ENCODE measurements at regions not wholly inside any gene's neighbourhood (a gene's known extent, or its start where the extent isn't known, plus 50 kb on each side); places are given as distances from the start of the nearest gene placed in this dataset.

DNA sequence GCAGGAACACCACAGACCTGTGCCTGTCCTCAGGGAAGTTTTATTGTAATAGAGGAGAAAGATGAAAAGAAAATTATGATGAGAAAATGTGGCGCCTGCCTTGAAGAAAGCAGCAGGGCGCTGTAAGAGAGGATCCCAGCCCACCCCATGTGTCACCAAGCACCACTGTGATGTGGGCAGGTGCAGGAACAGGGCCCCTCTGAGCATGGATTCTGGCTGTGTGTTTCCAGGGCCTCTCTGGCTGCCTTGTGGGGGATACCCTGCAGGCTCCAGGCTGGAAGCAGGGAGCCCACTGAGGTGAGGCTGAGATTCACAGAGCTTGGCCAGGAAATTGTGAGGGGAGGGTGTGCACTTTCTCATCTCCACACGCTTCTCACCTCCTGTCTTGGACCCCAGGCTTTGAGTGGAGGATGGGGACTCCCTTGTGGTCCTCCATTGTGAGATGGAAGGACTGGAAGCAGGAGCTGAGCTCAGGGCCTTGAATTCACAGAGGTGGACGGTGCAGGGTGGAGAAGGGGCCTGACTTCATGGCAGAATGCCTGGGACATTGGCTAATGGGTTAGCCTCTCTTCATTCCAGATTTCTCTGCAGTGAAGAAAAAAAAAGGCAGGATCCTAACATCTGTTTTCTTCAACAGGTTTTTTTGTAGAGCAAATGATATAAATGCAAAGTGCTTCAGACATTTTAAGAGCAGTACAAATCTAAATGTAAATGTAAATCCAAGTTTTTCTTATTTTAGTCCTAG lies 246.6 kb upstream of the B3GAT1 start:
- peak; percentile 41 for DNase-seq

DNA sequence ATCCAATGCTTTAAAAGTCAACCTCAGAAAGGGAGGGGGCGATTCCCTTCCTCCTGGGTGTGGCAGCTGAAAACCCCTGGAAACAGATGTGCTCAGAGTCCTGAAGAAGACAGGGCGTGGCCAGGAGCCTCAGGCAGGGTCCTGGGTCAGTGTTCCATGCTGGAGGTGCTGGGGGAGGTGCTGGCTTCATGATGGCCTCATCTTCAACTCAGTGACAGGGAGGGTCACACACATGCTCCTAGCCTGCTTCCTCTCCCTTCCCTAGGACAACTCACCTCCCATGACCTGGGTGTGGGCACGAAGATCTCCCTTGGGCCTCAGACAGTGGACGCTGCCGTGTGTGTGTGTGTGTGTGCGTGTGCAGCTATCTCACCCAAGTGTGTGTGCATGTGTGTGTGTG lies 245.6 kb upstream of the B3GAT1 start:
- no peak for DNase-seq

DNA sequence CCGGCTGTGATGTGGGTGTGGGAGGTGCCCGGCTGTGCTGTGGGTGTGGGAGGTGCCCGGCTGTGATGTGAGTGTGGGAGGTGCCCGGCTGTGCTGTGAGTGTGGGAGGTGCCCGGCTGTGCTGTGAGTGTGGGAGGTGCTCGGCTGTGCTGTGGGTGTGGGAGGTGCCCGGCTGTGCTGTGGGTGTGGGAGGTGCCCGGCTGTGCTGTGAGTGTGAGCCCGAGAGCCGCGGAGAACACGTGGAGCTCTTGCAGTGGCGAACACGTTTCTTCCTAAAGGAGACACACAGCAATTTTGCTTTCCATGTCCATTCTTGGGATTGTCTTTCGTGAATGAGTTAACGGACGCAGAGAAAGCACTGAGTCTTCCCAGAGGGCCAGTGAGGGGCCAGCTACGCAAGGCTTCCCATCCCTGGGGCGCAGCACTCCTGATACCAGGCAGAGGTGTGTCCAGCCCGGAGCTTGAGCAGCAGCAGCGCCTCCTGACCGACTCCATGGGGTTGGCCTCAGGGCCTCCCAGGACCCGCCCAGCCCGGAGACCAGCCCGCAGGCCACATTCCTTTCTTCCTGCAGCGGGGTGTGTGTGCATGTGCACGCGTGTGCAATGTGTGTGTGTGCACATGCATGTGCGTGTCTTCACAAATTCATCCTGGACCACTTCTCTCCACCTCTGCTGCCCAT lies 245.0 kb upstream of the B3GAT1 start:
- DNase-seq: peak; percentile 33

- DNase-seq: peak; percentile 35
These were observed 244.2 kb upstream of the B3GAT1 start for GRCh38 chr11:134656086-134656840.

GRCh38 chr11:134655189-134655989 lies 243.3 kb upstream of the B3GAT1 start:
- DNase-seq: peak; percentile 42

- peak; percentile 30 for DNase-seq
These were observed 242.3 kb upstream of the B3GAT1 start for GRCh38 chr11:134654161-134654915.

GRCh38 chr11:134652586-134653255 lies 240.7 kb upstream of the B3GAT1 start:
- peak; percentile 3 for DNase-seq

DNA sequence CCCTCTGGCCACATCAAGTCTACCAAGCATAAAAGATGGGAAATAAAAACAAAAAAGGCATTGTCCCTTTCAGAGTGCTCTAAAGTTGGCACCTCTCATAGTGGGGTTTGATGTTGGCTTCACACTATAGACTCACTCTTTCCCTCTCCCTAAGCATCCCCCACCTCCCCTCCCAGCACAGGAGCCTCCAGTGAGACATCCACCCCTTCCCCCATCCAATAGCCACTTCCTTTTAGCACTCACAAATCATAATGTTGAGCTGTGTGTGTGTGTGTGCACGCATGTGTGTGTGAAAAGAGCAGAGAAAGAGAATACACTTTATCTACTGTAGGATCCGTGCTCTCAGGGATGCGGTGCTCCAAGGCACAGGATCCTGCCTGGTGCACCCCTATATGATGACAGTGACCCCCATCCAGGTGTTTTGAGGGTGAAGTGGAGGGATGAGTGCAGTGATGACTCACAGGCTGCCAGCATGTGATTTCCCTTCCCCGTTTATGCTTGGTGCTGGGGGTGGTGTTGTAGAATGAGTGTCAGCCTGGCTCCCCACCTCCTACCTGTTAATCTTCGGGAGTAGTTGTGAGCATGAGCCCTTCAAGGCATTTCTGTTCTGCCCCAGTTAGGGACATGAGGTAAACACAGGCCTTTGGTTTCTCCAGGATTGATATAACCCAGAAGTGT lies 235.2 kb upstream of the B3GAT1 start:
- peak; percentile 6 for DNase-seq

GRCh38 chr11:134646561-134646960 lies 234.5 kb upstream of the B3GAT1 start:
- no peak for DNase-seq

DNA sequence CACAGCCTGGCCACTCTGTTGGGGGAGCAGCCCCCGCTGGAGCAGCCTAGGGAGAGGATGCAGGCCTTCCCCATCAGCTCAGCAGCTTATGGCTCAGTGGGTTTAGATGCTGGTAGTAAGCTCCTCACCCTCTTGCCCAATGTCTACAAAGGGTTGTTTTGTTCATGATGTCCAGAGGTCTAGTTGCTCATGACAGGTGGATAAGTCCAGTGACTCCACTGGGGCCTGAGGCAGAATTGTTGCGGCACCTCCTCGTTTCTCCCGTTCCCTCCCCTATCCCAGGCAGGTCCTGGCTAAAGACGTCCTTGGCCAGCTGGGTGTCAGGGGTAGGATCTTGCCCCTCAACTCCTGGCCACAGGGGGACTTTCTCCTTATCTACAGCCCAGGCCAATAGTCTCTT lies 233.5 kb upstream of the B3GAT1 start:
- no peak for DNase-seq

GRCh38 chr11:134644476-134645456 lies 232.7 kb upstream of the B3GAT1 start:
- no peak for DNase-seq

DNA sequence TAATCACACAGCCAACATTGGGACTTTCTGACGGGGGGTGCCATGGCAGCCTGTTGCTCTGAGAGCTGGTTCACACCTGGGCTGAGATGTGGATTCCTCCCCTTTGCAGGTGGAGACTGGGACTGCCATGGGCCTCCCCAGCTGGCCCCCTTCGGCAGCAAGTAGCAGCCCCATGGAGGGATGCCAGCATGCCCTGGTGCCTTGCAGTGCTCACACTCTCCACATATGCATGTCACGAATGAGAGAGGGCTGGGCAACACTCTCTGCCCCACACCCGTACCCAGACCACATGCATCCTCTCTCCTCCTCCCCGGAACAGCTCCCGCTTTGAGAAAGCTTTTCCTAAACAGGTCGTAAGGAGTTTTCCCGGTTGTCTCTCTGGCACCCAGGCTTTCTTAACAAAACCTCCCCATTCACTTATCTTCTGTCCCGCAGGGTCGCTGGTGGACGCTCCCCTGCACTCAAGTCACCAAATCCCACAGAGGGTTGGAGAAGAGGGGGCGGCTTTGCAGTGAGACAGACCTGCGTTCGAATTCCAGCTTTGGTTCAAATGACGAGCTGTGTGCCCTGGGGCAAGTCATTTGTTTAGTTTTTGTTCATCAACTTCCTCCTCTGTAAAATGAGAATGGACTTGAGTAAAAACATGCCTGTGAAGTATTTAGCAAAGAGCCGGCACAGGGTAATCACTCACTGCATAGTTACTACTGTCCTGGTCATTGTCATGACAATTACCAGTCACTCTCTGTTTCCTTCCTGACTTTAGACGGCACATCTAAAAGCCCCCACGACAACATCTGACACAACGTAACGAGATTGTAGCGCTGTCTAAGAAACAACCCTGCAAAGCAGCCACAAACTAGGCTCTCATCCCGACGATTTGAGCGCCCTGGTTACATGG lies 231.3 kb upstream of the B3GAT1 start:
- no peak for DNase-seq

DNA sequence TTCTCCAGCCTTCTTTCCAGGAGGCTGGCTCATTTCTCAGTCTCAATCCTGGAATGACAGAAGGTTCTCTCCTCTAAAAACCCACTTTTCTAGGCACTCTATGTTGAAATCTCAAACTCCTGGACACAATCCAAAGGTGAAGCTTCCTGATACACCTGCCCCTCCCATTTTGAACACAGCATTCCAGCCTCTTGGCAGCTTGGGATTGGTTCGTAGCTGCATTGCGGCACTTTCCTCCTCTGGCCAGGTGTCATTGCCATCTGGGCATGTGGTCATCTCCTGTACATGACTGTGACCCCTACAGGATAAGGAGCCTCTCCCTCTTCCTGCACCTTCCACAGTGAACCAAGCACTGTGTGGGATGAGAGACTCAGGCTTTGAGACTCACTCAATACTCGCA lies 230.2 kb upstream of the B3GAT1 start:
- no peak for DNase-seq

- no peak for DNase-seq
These were observed 229.2 kb upstream of the B3GAT1 start for GRCh38 chr11:134640971-134641968.

- DNase-seq: no peak
These were observed 228.5 kb upstream of the B3GAT1 start for GRCh38 chr11:134640536-134640935.

- no peak for DNase-seq
These were observed 227.7 kb upstream of the B3GAT1 start for GRCh38 chr11:134639586-134640330.
